ENCODE measurements at regions not wholly inside any gene's neighbourhood (a gene's known extent, or its start where the extent isn't known, plus 50 kb on each side); places are given as distances from the start of the nearest gene placed in this dataset.
"Not testable (repeated sequence)": the region's sequence is repeated elsewhere in the genome, so short reads cannot be mapped to it uniquely, and the experiment has no call there.

GRCh38 chr1:217921126-217921904 lies 290.2 kb downstream of the SPATA17 start:
- DNase-seq, result no peak

DNA sequence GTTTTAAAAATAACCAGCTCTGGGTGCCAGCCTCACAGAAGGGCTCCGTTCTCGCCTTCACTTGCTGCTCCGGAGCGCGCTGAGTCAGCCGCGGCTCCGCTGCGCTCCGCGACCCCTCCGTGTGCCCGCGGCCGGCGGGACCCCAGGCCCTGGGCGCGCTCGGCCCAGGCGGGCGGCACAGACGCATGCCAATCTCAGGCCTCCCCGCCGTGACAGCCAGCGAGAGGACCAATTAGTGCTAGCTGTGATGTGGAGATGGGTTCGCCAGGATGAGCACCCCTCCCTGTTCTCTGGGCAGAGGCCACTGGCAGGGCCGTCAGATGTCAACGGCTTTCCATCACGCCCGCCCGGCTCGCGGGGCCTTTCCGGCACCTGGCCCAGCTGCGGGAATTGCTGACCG lies 293.8 kb downstream of the SPATA17 start:
- DNase-seq, result no peak

GRCh38 chr1:217929213-217929885 lies 298.2 kb downstream of the SPATA17 start:
- DNase-seq, result no peak

GRCh38 chr1:217943361-217943760 lies 312.2 kb downstream of the SPATA17 start:
- DNase-seq, result peak; percentile 12

- no peak for DNase-seq
Measured at GRCh38 chr1:217944550-217944949, 313.4 kb downstream of the SPATA17 start.

DNA sequence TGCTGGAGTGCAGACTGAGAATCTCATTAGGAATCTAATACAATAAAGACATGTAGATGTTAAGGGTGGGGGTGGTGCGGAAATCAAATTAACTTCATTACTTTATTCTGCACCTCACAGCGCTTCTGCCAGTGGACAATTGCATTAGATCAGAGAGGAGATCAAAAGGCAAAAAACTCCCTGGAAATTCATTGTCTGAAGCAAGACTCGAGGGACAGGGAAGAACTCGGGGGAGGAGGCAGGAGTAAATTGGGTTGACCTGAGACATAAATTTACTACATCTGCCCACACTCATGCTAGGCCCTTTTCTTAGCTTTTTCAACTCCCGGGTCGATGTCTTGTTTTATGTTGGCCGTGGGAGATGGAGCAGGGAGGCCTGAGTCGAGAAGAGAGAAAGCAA lies 315.4 kb downstream of the SPATA17 start:
- DNase-seq, result no peak

DNA sequence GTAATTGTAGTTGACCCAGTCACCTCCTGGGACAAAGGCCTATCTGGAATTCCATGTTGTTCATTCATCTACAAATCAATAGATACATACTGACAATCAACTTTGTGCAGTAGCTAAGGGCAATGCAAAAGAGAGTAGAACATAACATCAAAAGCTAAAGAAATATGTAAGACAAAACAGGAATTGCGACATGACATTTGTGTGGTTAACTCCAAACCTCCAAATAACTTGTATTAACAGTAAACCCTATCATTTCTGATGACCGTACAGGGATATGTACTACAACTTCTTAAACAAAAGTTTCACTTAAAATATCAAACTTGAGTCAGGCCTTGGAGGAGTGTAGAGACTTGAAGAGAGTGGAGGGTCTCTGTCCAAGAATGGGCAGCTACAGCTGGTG lies 317.6 kb downstream of the SPATA17 start:
- peak; percentile 54 for DNase-seq

DNA sequence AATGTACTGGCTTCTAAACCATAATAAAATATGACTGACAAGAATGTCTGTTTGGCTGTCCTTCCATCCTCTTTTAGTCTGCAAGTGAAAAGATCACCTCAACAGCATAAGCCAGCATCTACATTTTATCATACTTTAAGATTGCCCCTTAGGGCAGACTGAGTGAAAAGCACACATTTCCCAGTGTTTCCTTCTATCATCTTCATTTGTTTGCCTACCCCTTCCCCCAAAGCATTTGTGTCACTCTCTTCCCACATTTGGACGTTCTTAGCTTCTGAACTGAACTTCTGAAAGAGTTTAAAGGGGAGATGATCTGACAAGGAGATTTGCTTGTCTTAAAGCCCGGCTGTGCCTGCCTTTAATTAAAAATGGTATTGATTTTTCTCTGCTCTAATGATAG lies 322.2 kb downstream of the SPATA17 start:
- DNase-seq, result no peak

GRCh38 chr1:217953922-217954321 lies 322.8 kb downstream of the SPATA17 start:
- no peak for DNase-seq

DNA sequence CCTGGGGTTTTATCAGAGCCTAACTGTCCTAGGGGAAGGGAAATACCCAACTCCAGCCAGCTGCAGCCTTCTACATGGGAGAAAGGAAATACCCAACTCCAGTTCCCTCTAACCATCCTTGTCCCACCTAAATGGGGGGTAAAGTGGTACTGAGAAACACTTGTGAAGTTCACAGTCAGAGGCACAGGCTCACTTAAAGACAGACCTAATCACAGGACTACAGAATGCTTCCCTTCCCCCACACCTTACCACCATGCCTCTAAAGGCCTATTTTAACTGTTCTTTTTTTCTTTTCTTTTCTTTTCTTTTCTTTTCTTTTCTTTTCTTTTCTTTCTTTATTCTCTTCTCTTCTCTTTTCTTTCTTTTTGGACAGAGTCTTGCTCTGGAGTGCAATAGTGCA lies 324.6 kb downstream of the SPATA17 start:
- DNase-seq, result no peak

- DNase-seq, result no peak
Measured at GRCh38 chr1:217965156-217965786, 319.8 kb upstream of the RRP15 start.

GRCh38 chr1:217968085-217968484 lies 317.0 kb upstream of the RRP15 start:
- no peak for DNase-seq

GRCh38 chr1:217969428-217969827 lies 315.7 kb upstream of the RRP15 start:
- no peak for DNase-seq

DNA sequence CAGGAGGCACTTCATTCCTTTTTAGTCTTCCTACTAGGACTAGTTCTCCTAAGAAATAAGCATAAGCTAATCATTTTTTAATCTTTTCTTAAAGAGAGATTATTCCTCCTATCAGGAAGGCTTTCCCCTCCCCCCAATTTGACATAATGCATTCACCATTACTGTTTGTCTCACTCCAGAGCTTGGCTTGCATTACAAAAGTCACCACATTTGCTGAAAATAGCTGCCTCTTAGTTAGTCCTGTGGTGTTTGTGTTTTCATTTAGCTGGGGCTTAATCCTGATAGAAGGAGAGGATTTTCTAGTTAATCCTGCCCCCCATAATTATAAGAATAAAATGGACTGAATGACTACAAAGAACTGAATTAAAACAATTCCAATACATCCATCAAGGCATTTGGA lies 307.1 kb upstream of the RRP15 start:
- no peak for DNase-seq

DNA sequence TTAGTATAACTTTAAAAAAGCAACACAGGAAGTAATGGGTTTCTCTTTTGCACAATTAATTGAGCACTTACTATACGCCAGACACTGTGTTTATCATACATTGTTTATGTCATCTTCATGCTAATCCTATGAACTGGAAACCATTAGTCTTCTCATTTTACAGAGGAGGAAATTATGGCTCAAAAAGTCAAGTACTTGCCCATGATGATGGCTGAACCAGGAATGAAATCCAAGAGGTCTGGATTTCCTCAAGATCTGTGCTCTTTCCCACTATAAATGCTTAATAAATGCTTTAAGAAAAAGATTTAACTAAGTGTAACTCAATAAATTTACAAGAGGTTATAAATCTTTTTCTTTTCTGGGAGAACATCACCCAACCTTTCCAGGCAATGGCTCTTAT lies 303.7 kb upstream of the RRP15 start:
- DNase-seq, result no peak

GRCh38 chr1:217982331-217983050 lies 302.6 kb upstream of the RRP15 start:
- DNase-seq, result no peak

- no peak for DNase-seq
Measured at GRCh38 chr1:217983051-217983375, 302.1 kb upstream of the RRP15 start.

GRCh38 chr1:217985641-217986040 lies 299.5 kb upstream of the RRP15 start:
- no peak for DNase-seq

DNA sequence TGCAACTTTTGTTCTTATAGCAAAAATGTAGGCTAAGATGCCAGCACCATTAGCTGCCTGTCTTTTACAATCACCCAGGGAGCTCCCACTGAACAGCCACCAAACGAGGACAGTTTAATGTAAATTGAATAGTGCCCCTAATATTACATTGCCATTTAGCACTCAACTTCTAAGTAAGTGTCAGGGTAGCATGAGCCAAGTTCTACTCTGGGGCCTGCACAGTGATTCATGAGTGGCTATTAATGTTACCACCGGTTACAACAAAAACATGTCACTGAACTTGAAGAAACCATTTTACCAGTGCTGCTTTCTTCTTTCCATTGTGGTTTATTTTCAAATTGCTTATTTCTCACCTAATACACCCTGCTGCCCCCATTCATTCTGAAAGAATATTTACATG lies 295.6 kb upstream of the RRP15 start:
- DNase-seq, result no peak

DNA sequence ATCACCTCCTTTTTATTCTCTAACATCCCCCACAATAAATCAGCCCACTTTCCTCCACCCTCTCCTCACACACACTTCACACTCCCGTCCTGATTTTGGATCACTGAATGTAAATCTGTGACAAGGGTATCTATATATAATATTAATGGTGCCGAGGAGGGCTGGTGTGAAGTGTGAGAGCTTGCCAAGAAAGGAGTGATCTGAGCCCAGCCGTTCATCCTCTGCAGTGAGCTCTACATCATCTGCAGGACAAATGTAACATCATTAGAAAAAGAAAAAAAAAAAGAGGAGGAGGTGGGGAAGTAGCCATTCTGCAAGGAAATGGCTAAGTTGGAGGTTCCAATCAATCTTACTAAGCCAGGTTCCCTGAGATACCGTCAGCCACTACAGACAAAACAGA lies 291.7 kb upstream of the RRP15 start:
- no peak for DNase-seq

DNA sequence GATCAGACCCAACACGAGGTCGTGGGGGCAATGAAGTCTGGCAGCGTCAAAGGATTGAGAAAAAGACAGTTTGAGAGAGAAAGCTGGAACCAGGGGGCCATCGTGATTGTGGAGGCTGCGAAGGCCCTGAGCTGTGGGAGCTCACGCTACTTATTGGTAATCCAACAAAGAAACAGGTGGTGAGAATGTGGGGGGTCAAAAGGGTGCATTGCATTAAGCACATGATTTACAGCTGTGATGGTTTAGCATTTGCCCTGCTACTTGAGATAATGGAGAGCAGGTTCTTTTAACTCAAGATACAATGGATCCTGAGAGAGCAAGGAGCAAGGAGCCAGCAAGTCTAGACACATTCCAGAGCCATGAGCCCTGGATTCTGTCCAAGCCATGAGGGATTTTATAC lies 276.8 kb upstream of the RRP15 start:
- peak; percentile 16 for DNase-seq

GRCh38 chr1:218015106-218015505 lies 270.0 kb upstream of the RRP15 start:
- not testable (repeated sequence) for DNase-seq

DNA sequence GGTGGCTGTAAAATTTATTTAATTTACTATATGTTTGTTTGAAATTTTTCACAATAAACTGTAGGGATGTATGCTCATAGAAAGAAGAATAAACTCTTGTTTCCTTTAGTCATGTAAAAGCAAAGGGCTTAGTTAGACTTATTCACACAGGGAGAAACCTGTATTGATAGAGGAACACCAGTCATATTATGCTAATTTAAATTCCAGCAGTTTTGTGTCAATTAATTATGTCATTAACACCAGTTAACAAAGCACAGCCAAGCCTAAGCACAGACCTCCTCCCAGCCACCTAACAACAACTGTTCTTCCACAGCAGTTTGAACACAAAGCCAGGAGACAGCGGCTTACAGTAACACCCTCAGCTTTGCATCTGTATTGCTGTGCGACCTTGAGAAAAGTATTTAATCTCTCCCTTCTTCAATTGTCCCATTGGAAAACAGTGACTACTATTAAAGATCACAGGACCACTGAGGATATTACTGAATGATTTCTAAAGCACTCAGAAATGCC lies 260.8 kb upstream of the RRP15 start:
- DNase-seq, result no peak
